ENCODE measurements at regions not wholly inside any gene's neighbourhood (a gene's known extent, or its start where the extent isn't known, plus 50 kb on each side); places are given as distances from the start of the nearest gene placed in this dataset.

DNA sequence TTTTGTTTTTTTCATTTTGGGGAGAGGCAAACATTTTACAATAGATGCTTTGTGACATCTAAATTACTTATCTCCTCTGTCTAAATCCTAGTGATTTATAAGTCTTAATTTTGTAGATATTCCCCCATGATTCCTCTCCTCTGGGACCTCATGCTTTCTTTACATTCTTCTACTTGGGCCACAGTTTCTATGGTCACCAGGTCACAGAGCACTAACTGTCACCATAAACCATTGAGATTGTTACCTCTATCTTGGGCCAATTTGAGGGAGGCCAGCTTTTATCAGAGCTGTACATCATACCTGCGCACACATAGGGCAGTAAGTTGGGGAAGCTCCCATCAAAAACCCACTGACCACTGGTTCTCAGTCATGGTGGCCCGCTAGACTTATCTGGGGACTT is 582.1 kb upstream of the SALL1 start:
- H3K18ac ChIP-seq (ENCODE audit: low read depth, low read length): no peak overlapping the region
- H3K27me3 ChIP-seq (ENCODE audit: control insufficient read depth, insufficient read depth, low read length): peaks cover 2% of the 10 kb centered on the region; the same call in 1 of the 2 replicates
- H3K9me1 ChIP-seq (ENCODE audit: insufficient read depth, low read length): no peaks in the 10 kb centered on the region
- no peak overlapping the region for H3K4me3 ChIP-seq (ENCODE audit: insufficient read depth, low read depth, low read length)
- WGBS, 2 experiments (ENCODE audit: extremely low coverage in 2 of 2, insufficient read length in 1 of 2): no CpG with 5 or more reads among the region's 2 CpGs
- no peak overlapping the region for H2BK20ac ChIP-seq (ENCODE audit: low read depth, low read length)
- no peak overlapping the region for H3K4ac ChIP-seq (ENCODE audit: low read depth, low read length)
- H3K27ac ChIP-seq (ENCODE audit: insufficient read depth, low read length): no peak overlapping the region
- intact Hi-C loops (cut with micrococcal nuclease): no loop called here
- DNase-seq: no peak
- CTCF ChIA-PET: interaction anchor here (0.6 kb wide), 1 partner anchor 11 kb away, joined by 4 read pairs; no protein-coding TSS in a partner anchor
- no peak overlapping the region for H2AK5ac ChIP-seq (ENCODE audit: low read depth, low read length)
- no peak overlapping the region for H3K56ac ChIP-seq (ENCODE audit: extremely low read depth, insufficient read depth, low read length)
- no peaks in the 10 kb centered on the region for H3K36me3 ChIP-seq (ENCODE audit: control insufficient read depth, insufficient read depth, low read length)
- H2BK120ac ChIP-seq (ENCODE audit: low read depth, low read length): no peak overlapping the region
- ATAC-seq (ENCODE audit: low read depth): no peak
- no peaks in the 10 kb centered on the region for H4K20me1 ChIP-seq (ENCODE audit: insufficient read depth, low read length)
- POLR2A ChIA-PET (ENCODE audit: unreplicated experiment): no interaction called here
- in situ Hi-C loops (cut with MboI; ENCODE audit: low sequenced_read_pairs): no loop called here
- no peak overlapping the region for H2AK9ac ChIP-seq (replicated peaks; ENCODE audit: low read depth, low read length, poor library complexity)
- H4K8ac ChIP-seq (ENCODE audit: low read depth in 2 of 2, low read length in 2 of 2): no peak overlapping the region
- no TSS peak for BruUV-seq (replicated peaks)
- H4K91ac ChIP-seq (ENCODE audit: insufficient read depth, low read depth, low read length): no peak overlapping the region
- H2BK15ac ChIP-seq (ENCODE audit: low read depth, low read length): no peak overlapping the region
- dilution Hi-C loops (cut with HindIII; ENCODE audit: low sequenced_read_pairs, unreplicated experiment): no loop called here
- no peak overlapping the region for H3K9ac ChIP-seq (ENCODE audit: low read depth, low read length)
- no peak overlapping the region for H4K5ac ChIP-seq (ENCODE audit: low read depth, low read length)
- H3K4me2 ChIP-seq (ENCODE audit: low read depth, low read length): no peak overlapping the region
- no peaks in the 10 kb centered on the region for H3K9me3 ChIP-seq (ENCODE audit: control insufficient read depth, insufficient read depth, low read length)
- H3K4me1 ChIP-seq (ENCODE audit: control insufficient read depth, insufficient read depth, low read length): no peaks in the 10 kb centered on the region
- no peak overlapping the region for H3K14ac ChIP-seq (replicated peaks; ENCODE audit: low read depth, low read length)
- no peak overlapping the region for H3K23ac ChIP-seq (ENCODE audit: low read depth, low read length)
- no peaks in the 10 kb centered on the region for H3K79me1 ChIP-seq (ENCODE audit: low read depth in 1 of 2, low read length in 2 of 2)
- H2AFZ ChIP-seq (replicated peaks; ENCODE audit: low read length, poor library complexity): no peak overlapping the region
- TF ChIP-seq FOS (IDR thresholded peaks at IDR 0.05; ENCODE audit: low read depth, low read length): no peak
- no peak for TF ChIP-seq RFX5 (IDR thresholded peaks at IDR 0.05; ENCODE audit: low read depth, low read length)
- no peak for TF ChIP-seq NFE2L2 (IDR thresholded peaks at IDR 0.05; ENCODE audit: low read depth, low read length)
- TF ChIP-seq, protein P1, sequence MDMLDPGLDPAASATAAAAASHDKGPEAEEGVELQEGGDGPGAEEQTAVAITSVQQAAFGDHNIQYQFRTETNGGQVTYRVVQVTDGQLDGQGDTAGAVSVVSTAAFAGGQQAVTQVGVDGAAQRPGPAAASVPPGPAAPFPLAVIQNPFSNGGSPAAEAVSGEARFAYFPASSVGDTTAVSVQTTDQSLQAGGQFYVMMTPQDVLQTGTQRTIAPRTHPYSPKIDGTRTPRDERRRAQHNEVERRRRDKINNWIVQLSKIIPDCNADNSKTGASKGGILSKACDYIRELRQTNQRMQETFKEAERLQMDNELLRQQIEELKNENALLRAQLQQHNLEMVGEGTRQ (IDR thresholded peaks at IDR 0.05; ENCODE audit: low read depth, low read length): no peak
- TF ChIP-seq CHD1 (IDR thresholded peaks at IDR 0.05; ENCODE audit: low read depth, low read length): no peak
- TF ChIP-seq POLR2A (IDR thresholded peaks at IDR 0.05; ENCODE audit: low read depth, low read length): no peak
- TF ChIP-seq MAFK (IDR thresholded peaks at IDR 0.05; ENCODE audit: low read depth, low read length): no peak
- TF ChIP-seq, protein P2, sequence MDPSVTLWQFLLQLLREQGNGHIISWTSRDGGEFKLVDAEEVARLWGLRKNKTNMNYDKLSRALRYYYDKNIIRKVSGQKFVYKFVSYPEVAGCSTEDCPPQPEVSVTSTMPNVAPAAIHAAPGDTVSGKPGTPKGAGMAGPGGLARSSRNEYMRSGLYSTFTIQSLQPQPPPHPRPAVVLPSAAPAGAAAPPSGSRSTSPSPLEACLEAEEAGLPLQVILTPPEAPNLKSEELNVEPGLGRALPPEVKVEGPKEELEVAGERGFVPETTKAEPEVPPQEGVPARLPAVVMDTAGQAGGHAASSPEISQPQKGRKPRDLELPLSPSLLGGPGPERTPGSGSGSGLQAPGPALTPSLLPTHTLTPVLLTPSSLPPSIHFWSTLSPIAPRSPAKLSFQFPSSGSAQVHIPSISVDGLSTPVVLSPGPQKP (IDR thresholded peaks at IDR 0.05; ENCODE audit: borderline replicate concordance, low read depth, low read length): no peak
- TF ChIP-seq, protein P3, sequence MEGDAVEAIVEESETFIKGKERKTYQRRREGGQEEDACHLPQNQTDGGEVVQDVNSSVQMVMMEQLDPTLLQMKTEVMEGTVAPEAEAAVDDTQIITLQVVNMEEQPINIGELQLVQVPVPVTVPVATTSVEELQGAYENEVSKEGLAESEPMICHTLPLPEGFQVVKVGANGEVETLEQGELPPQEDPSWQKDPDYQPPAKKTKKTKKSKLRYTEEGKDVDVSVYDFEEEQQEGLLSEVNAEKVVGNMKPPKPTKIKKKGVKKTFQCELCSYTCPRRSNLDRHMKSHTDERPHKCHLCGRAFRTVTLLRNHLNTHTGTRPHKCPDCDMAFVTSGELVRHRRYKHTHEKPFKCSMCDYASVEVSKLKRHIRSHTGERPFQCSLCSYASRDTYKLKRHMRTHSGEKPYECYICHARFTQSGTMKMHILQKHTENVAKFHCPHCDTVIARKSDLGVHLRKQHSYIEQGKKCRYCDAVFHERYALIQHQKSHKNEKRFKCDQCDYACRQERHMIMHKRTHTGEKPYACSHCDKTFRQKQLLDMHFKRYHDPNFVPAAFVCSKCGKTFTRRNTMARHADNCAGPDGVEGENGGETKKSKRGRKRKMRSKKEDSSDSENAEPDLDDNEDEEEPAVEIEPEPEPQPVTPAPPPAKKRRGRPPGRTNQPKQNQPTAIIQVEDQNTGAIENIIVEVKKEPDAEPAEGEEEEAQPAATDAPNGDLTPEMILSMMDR (conservative IDR thresholded peaks at IDR 0.05; ENCODE audit: low read depth, low read length): no peak
- no peak for TF ChIP-seq BHLHE40 (IDR thresholded peaks at IDR 0.05; ENCODE audit: low read depth, low read length)
- TF ChIP-seq RCOR1 (IDR thresholded peaks at IDR 0.05; ENCODE audit: insufficient replicate concordance, low read length): no peak
- H2BK5ac ChIP-seq (ENCODE audit: low read depth, low read length, poor library complexity, severe bottlenecking): no peak overlapping the region

All from IMR-90 (cell line).